Stimulated activated effector memory CD8-positive, alpha-beta T cell treated with anti-CD3 and anti-CD28 coated beads, Interleukin-12 subunit alpha, Interleukin-12 subunit beta, amount 100 ng/mL, for 72 hours (primary cell): ENCODE measurements at regions not wholly inside any gene's neighbourhood (a gene's known extent, or its start where the extent isn't known, plus 50 kb on each side); places are given as distances from the start of the nearest gene placed in this dataset.
A peak's percentile ranks its signal among the peaks of the same experiment; 100 is the strongest.
"Not testable (repeated sequence)": the region's sequence is repeated elsewhere in the genome, so short reads cannot be mapped to it uniquely, and the experiment has no call there.

ENCODE experiments used
- ATAC-seq: fragments of 150-1000 bp; cut with Tn5 transposase; 2 replicates; pipeline ENCODE4 v1.10.0; 2021
- DNase-seq, 2 donors: peaks; one replicate each; pipeline ENCODE4 v3.0.0; 2021 to 2022; ENCODE audit warnings: low spot score in 2 of 2
- H3K27ac Mint-ChIP-seq: one replicate; pipeline ENCODE4 v1.8.0; 2022; ENCODE audit warnings: mild to moderate bottlenecking, mixed read lengths
- H3K36me3 Mint-ChIP-seq: one replicate; pipeline ENCODE4 v1.8.0; 2022; ENCODE audit warnings: mild to moderate bottlenecking, mixed read lengths
- H3K4me1 Mint-ChIP-seq: one replicate; pipeline ENCODE4 v1.8.0; 2022; ENCODE audit warnings: mixed read lengths
- H3K4me3 Mint-ChIP-seq: one replicate; pipeline ENCODE4 v1.8.0; 2022; ENCODE audit warnings: mild to moderate bottlenecking, mixed read lengths
- H3K9me3 Mint-ChIP-seq: one replicate; pipeline ENCODE4 v1.8.0; 2022; ENCODE audit warnings: mixed read lengths

DNA sequence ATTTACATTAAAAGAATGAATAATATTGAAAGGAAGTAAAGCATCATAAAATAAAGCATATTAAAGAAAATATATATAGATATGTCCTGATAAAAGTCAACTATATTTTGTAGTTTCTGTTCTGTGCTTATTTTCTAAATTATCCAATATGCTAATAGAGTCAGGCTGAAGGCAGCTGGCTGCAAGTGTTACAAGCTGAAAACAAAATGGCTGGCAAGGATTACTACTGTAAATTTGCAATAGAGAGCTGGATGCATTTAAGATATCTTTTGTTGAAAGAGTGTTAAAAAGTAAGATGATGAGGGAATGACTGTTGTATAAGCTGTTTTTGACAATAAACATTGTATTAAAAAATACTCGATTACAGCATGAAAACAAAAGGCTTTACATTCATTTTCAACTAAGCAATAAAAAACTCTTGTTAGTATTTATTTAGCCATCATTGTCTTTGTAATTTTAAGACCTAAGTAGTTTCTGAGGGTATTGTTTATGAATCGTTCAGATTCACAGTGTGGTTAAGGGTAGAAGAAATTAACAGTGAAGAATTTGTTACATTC lies 76.3 kb downstream of the TANC2 start:
- H3K4me3 Mint-ChIP-seq: no peak overlapping the region
- no peaks in the 10 kb centered on the region for H3K36me3 Mint-ChIP-seq
- no peak for DNase-seq
- H3K4me1 Mint-ChIP-seq: peaks cover 14% of the 10 kb centered on the region
- H3K9me3 Mint-ChIP-seq: no peaks in the 10 kb centered on the region
- no peak for ATAC-seq
- H3K27ac Mint-ChIP-seq: no peak overlapping the region

DNA sequence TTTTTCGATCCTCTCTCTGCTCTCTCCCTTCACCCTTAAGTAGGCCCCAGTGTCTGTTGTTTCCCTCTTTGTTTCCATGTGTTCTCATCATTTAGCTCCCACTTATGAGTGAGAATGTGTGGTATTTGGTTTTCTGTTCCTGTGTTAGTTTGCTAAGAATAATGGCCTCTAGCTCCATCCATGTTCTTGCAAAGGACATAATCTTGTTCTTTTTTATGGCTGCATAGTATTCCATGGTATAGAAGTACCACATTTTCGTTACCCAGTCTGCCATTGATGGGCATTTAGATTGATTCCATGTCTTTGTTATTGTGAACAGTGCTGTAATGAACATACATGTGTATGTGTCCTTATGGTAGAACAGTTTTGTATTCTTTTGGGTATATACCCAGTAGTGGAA lies 91.5 kb downstream of the TANC2 start:
- peaks cover 14% of the 10 kb centered on the region for H3K4me1 Mint-ChIP-seq
- H3K9me3 Mint-ChIP-seq, H3K27ac Mint-ChIP-seq, ATAC-seq, H3K4me3 Mint-ChIP-seq, H3K36me3 Mint-ChIP-seq, DNase-seq: not testable (repeated sequence)

DNA sequence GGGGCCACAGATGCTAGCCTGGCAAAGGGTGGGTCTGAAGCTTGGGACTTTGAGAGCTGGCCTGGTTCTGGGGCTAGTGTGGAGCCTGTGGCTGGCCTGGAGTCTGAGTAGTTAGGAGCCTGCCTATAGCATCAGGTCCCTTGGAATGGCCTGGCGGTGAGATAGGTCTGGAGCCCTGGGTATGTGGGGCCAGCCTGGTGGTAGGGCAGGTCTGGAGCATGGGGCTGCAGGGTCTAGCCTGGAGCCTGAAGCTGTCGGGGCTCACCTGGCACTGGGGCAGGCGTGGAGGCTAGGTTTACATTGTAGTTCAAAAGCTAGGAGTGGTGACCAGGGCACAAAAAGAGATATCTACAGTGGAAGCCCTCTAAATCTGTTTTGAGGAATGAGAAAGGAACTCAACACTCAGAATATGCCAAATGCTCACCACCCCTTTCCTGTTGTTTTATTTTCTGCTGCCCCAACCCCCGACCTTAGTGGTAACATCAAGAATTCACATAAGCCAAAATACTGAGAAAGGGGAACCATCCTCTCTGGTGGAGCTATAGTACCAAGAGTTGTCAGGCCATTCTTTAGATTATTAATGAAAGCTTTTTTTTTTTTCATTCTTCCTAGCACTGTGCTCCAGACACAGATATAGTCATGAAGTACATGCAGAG lies 100.3 kb downstream of the TANC2 start:
- H3K4me3 Mint-ChIP-seq: no peak overlapping the region
- H3K36me3 Mint-ChIP-seq: no peaks in the 10 kb centered on the region
- H3K9me3 Mint-ChIP-seq: no peaks in the 10 kb centered on the region
- H3K27ac Mint-ChIP-seq: no peak overlapping the region
- peaks cover 31% of the 10 kb centered on the region for H3K4me1 Mint-ChIP-seq
- DNase-seq: no peak
- ATAC-seq: peak; percentile 26

DNA sequence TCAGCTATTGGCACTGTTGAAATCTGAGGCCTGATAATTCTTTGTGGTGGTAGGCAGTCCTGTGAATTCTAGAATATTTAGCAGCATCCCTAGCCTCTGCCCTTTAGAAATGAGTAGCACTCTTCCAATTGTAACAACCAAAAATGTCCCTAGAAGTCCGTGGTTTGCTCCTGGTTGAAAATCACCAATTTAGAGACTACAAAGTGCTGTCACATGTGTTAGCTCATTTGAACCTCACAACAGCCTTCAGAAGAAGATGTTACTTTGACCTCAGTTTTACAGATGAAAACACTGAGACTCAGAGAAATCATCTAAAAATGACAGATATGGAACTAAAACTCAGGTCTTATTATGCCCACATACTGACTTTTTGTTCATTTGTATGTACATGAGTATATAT lies 103.2 kb downstream of the TANC2 start:
- ATAC-seq: peak; percentile 85
- H3K9me3 Mint-ChIP-seq: no peaks in the 10 kb centered on the region
- no peak for DNase-seq

DNA sequence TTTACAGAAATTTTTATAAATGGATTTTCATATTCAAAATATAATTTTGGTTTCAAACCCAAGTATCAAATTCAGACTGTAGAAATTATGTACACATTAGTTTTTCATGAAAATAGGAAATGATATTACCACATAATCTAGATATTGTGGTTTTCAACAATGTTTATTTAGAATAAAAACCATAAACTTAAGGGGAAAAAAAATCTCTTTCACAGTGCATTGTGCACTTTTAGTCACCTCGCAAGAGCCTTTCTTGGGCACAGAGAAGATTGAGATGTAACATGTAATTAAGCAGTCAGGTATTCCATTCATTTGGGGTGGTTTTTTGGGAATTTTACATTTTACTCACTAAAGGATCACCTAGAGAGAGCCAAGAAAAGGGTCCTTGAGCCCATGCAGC lies 104.0 kb downstream of the TANC2 start:
- ATAC-seq (no peak), DNase-seq (no peak)
- H3K27ac Mint-ChIP-seq: no peak overlapping the region
- H3K4me1 Mint-ChIP-seq: peaks cover 31% of the 10 kb centered on the region
- H3K9me3 Mint-ChIP-seq: no peaks in the 10 kb centered on the region
- no peaks in the 10 kb centered on the region for H3K36me3 Mint-ChIP-seq
- no peak overlapping the region for H3K4me3 Mint-ChIP-seq

More for the DNA sequence above, 103.2 kb downstream of the TANC2 start:
- Mint-ChIP-seq H3K4me1 (peaks cover 35% of the 10 kb centered on the region), H3K4me3 (no peak overlapping the region), H3K36me3 (no peaks in the 10 kb centered on the region), H3K27ac (no peak overlapping the region)

DNA sequence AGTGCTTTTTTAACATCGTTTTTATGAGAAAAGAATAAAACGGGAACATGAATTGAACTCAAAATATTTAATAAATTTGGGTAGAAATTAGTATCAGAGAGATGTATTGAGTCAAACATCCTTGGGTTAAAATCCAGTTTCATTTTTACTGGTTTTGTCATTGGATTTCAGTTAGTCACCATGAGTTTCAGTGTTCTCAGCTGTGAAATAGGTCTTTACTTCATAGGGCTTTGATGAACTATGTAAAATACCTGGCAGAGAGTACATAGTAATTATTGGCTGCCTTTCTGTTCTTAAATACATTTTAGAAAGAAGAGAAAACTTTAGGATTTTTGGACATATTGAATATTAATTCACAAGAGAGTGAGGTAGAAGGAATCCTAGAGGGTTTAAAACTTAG lies 105.8 kb downstream of the TANC2 start:
- Mint-ChIP-seq H3K27ac (no peak overlapping the region), H3K9me3 (no peaks in the 10 kb centered on the region), H3K36me3 (no peaks in the 10 kb centered on the region), H3K4me3 (no peak overlapping the region), H3K4me1 (peaks cover 20% of the 10 kb centered on the region)
- ATAC-seq: peak; percentile 79
- DNase-seq: no peak

DNA sequence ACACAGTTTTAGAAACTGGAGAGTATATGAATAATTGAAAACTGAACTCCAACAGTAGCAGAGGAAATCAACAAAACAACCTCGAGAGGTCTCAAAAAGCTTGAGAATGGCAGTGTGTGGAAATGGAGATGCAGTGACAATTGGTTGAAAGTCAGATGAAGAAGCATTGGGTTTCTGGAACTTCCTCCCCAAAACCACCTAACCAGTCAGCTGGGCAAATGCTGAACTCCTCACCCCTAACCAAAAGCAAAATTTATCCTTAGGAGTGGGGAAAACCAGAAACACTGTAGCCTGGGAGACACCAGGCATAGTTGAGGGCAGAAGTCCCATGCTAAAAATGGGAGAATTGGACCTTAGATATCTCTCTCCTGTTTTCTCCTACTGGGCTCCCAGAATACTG lies 109.9 kb downstream of the TANC2 start:
- Mint-ChIP-seq H3K9me3 (no peaks in the 10 kb centered on the region), H3K36me3 (no peaks in the 10 kb centered on the region), H3K27ac (no peak overlapping the region), H3K4me1 (peaks cover 12% of the 10 kb centered on the region), H3K4me3 (no peak overlapping the region)
- DNase-seq (no peak), ATAC-seq (no peak)

DNA sequence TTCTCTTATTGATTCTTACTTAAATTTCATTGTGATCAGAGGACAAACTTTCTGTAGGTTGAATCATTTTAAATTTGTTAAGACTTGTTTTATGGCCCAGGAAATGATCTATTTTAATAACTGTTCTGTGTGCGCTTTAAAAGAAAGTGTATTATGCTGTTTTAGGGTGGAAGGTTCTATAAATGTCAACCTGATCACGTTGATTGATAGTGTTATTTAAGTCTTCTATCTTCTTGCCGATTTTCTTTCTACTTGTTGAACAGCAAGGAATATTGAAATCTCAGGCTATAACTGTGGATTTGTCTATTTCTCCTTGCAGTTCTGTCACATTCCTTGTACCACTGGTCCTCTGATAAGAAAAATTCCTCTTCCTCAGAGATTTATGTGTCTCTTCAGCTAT lies 112.7 kb downstream of the TANC2 start:
- no peaks in the 10 kb centered on the region for H3K4me1 Mint-ChIP-seq
- no peaks in the 10 kb centered on the region for H3K36me3 Mint-ChIP-seq
- DNase-seq (no peak), ATAC-seq (no peak)
- H3K27ac Mint-ChIP-seq: no peak overlapping the region
- no peak overlapping the region for H3K4me3 Mint-ChIP-seq
- H3K9me3 Mint-ChIP-seq: no peaks in the 10 kb centered on the region

DNA sequence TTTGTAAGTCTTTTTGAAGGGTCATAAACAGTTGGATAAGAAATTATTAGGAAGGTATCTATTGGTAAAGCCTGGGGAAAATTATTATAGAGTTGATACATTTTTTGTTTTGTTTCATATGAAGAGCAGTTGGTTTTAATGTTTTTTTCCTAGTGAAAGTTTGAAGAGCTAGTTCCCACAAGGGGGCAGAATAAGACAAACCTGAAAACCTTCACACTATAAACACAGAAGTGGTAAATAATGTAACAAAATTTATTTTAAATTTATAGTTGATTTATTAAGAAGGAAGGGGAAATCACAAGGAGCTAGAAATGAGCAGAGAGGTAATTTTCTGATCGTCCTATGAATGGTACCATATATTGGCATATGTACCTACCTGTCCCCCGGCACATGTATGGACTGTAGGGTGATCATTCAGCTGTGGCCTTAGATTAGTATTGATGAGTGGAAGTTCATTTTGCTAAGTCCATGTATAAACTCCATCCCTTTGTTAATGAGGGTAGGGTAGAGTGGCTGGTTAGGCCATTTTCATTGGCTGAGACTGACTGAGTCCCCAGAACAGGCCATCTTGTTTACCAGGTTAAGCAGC lies 116.3 kb downstream of the TANC2 start:
- DNase-seq: no peak
- Mint-ChIP-seq H3K4me1 (peaks cover 7% of the 10 kb centered on the region), H3K4me3 (no peak overlapping the region), H3K27ac (no peak overlapping the region), H3K9me3 (no peaks in the 10 kb centered on the region), H3K36me3 (no peaks in the 10 kb centered on the region)
- ATAC-seq: no peak

DNA sequence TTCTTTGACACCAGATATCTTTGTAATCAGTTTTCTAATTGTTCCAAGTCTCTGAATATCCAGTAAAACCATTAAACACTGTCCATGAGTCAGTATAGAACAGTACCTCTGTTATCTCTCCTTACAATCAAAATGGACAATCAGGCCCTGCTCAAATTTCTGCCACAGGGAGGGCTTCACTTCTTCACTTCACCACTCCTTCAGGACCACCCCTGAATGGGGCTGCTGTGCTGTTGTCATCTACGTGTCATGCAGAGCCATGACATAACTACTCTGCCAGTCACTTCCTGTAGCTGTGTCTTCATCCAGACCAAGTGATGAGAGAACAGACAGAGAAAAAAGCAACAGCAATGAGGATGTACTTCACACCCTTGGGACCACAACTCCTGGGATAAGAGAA lies 116.9 kb downstream of the TANC2 start:
- H3K9me3 Mint-ChIP-seq: no peaks in the 10 kb centered on the region
- peaks cover 7% of the 10 kb centered on the region for H3K4me1 Mint-ChIP-seq
- H3K27ac Mint-ChIP-seq: no peak overlapping the region
- no peaks in the 10 kb centered on the region for H3K36me3 Mint-ChIP-seq
- H3K4me3 Mint-ChIP-seq: no peak overlapping the region
- ATAC-seq: peak; percentile 63
- DNase-seq: no peak

DNA sequence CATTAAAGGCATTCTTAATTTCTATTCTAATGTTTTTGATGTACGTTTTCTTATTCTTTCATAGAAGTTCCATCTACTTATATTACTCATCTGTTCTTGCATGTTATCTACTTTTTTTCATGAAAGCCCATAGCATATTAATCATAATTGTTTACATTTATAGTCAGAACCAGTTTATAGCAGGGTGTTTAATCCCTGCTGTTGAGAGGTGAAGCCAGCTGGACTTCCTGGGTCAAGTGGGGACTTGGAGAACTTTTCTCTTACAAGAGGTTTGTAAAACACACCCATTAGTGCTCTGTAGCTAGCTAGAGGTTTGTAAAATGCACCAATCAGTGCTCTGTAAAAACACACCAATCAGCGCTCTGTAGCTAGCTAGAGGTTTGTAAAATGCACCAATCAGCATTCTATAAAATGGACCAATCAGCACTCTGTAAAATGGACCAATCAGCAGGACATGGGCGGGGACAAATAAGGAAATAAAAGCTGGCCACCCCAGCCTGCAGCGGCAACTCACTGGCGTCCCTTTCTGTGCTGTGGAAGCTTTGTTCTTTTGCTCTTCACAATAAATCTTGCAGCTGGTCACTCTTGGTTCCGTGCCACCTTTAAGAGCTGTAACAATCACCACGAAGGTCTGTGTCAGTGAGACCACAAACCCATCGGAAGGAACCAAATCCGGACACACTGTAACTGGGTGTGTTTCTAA lies 120.6 kb downstream of the TANC2 start:
- Mint-ChIP-seq H3K36me3 (no peaks in the 10 kb centered on the region), H3K4me3 (no peak overlapping the region), H3K4me1 (peaks cover 7% of the 10 kb centered on the region), H3K9me3 (no peaks in the 10 kb centered on the region), H3K27ac (no peak overlapping the region)
- ATAC-seq: no peak
- DNase-seq: no peak

DNA sequence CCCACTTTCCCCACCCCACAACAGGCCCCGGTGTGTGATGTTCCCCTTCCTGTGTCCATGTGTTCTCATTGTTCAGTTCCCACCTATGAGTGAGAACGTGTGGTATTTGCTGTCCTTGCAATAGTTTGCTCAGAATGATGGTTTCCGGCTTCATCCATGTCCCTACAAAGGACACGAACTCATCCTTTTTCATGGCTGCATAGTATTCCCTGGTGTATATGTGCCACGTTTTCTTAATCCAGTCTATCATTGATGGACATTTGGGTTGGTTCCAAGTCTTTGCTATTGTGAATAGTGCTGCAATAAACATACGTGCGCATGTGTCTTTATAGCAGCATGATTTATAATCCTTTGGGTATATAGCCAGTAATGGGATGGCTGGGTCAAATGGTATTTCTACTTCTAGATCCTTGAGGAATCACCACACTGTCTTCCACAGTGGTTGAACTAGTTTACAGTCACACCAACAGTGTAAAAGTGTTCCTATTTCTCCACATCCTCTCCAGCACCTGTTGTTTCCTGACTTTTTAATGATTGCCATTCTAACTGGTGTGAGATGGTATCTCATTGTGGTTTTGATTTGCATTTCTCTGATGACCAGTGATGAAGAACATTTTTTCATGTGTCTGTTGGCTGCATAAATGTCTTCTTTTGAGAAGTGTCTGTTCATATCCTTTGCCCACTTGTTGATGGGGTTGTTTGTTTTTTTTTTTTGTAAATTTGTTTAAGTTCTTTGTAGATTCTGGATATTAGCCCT lies 124.5 kb downstream of the TANC2 start:
- H3K9me3 Mint-ChIP-seq, H3K4me1 Mint-ChIP-seq, H3K4me3 Mint-ChIP-seq, H3K27ac Mint-ChIP-seq, DNase-seq, ATAC-seq, H3K36me3 Mint-ChIP-seq: not testable (repeated sequence)

DNA sequence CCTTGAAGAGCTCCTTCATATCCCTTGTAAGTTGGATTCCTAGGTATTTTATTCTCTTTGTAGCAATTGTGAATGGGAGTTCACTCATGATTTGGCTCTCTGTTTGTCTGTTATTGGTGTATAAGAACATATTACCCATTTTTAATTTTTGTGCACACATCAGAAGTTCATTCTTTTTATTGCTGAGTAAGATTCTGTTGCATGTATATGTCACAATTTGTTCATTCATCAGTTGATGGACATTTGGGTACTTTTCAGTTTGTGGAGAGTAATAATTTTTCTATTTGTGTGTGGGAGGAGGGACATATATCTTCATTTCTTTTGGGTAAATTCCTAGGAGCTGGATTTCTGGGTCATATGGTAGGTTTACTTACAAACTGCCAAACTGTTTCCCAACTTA lies 125.9 kb downstream of the TANC2 start:
- ATAC-seq, H3K9me3 Mint-ChIP-seq, DNase-seq, H3K4me1 Mint-ChIP-seq, H3K4me3 Mint-ChIP-seq, H3K36me3 Mint-ChIP-seq, H3K27ac Mint-ChIP-seq: not testable (repeated sequence)

DNA sequence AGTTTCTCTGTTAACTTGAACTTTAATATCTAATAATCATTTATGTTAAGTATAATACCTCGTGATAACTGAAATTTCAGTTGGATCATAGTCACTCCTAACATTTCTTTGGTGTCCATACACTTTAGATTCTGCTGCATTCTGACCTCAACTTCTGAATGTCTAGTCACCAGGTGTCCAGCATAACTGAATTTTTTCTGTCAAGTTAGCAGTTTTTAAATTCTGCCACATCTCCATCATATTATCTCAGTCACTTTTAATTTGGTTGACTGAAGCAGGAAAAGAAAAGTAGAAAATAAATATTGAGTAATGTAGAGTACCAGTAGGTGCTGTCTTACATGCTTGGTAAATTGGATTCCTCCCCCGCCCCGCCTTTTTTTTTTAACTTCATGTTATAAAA lies 128.6 kb downstream of the TANC2 start:
- Mint-ChIP-seq H3K4me3 (no peak overlapping the region), H3K27ac (no peak overlapping the region), H3K36me3 (no peaks in the 10 kb centered on the region), H3K9me3 (no peaks in the 10 kb centered on the region), H3K4me1 (no peaks in the 10 kb centered on the region)
- ATAC-seq (no peak), DNase-seq (no peak)

DNA sequence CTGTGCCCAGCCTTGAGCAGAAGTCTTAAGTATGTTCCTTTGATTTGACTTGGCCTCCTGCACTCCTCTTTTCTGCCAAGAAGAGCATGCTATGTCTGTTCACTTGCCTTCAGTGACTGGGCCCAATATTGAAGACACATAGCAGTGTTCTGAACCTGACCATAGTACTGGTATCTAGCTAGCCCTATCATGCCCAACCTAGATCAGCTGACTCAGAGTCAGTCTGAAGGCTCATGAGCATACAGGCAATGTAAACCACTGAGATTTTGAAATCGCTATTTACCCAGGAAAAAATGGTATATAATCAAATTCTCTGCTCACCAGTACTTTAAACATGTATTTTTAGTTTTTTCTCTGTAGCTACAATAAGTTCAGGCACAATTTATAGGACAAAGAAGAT lies 129.4 kb downstream of the TANC2 start:
- ATAC-seq (no peak), DNase-seq (no peak)
- H3K36me3 Mint-ChIP-seq: no peaks in the 10 kb centered on the region
- no peak overlapping the region for H3K4me3 Mint-ChIP-seq
- H3K4me1 Mint-ChIP-seq: no peaks in the 10 kb centered on the region
- no peaks in the 10 kb centered on the region for H3K9me3 Mint-ChIP-seq
- H3K27ac Mint-ChIP-seq: no peak overlapping the region
